ENCODE measurements at regions not wholly inside any gene's neighbourhood (a gene's known extent, or its start where the extent isn't known, plus 50 kb on each side); places are given as distances from the start of the nearest gene placed in this dataset.

- TF ChIP-seq CTCF (IDR thresholded peaks at IDR 0.05): no peak
- no peak for TF ChIP-seq POLR2A (IDR thresholded peaks at IDR 0.05)
Measured at GRCh38 chr13:54845351-54845965, 1816.8 kb downstream of the OLFM4 start.

Data from thyroid gland (tissue), 4 donors.